Liver (tissue), 3 donors: ENCODE measurements at regions not wholly inside any gene's neighbourhood (a gene's known extent, or its start where the extent isn't known, plus 50 kb on each side); places are given as distances from the start of the nearest gene placed in this dataset.

Experiments
- EGR1 ChIP-seq, 2 donors: IDR thresholded peaks; 2 replicates each; pipeline ENCODE4 v1.6.1; 2016 to 2018; ENCODE audit warnings: antibody characterized with exemption in 2 of 2, low read depth in 2 of 2
- RAD21 ChIP-seq, 2 donors: IDR thresholded peaks; 2 replicates each; pipeline ENCODE4 v1.6.1; 2016; ENCODE audit warnings: antibody characterized with exemption in 2 of 2, mild to moderate bottlenecking in 2 of 2
- TF ChIP-seq, protein P1 (sequence below): fragments of 150-350 bp; IDR thresholded peaks from 2 replicates; pipeline ENCODE4 v1.5.1; 2017; ENCODE audit warnings: improper control_type of control experiment, low read depth, low read length; ENCODE audit not compliant: missing input control
- TF ChIP-seq, protein P2 (sequence below): IDR thresholded peaks from 2 replicates; pipeline ENCODE4 v1.6.1; 2016; ENCODE audit warnings: antibody characterized with exemption
- TF ChIP-seq, protein P3 (sequence below): IDR thresholded peaks from 2 replicates; pipeline ENCODE4 v1.6.1; 2016; ENCODE audit warnings: antibody characterized with exemption
- donor health status: healthy.
- donor health status: healthy.

DNA sequence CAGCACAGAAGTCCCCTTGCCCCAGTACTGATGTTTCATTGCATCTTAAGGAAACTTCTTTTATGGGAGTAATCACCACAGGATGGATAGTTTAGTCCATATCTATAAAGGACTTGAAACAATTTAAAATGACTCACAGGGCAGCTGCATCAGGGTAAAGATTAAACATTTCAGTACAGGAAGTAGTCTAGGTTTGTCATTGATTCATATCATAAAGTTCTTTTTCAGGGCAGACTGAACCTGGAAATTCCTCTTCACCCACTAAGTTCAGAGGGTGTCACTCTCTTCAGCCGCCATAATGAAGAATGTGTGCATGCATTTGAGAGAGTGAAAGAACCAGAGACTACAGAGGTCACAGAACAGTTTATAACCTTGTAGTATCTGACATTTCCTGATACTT is 296.3 kb upstream of the JAG1 start:
- TF ChIP-seq RAD21 (IDR thresholded peaks at IDR 0.05) (no peak), EGR1 (IDR thresholded peaks at IDR 0.05; ENCODE audit: low read depth in 2 of 2) (no peak)
- TF ChIP-seq, protein P1, sequence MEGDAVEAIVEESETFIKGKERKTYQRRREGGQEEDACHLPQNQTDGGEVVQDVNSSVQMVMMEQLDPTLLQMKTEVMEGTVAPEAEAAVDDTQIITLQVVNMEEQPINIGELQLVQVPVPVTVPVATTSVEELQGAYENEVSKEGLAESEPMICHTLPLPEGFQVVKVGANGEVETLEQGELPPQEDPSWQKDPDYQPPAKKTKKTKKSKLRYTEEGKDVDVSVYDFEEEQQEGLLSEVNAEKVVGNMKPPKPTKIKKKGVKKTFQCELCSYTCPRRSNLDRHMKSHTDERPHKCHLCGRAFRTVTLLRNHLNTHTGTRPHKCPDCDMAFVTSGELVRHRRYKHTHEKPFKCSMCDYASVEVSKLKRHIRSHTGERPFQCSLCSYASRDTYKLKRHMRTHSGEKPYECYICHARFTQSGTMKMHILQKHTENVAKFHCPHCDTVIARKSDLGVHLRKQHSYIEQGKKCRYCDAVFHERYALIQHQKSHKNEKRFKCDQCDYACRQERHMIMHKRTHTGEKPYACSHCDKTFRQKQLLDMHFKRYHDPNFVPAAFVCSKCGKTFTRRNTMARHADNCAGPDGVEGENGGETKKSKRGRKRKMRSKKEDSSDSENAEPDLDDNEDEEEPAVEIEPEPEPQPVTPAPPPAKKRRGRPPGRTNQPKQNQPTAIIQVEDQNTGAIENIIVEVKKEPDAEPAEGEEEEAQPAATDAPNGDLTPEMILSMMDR: no peak
- TF ChIP-seq, protein P2, sequence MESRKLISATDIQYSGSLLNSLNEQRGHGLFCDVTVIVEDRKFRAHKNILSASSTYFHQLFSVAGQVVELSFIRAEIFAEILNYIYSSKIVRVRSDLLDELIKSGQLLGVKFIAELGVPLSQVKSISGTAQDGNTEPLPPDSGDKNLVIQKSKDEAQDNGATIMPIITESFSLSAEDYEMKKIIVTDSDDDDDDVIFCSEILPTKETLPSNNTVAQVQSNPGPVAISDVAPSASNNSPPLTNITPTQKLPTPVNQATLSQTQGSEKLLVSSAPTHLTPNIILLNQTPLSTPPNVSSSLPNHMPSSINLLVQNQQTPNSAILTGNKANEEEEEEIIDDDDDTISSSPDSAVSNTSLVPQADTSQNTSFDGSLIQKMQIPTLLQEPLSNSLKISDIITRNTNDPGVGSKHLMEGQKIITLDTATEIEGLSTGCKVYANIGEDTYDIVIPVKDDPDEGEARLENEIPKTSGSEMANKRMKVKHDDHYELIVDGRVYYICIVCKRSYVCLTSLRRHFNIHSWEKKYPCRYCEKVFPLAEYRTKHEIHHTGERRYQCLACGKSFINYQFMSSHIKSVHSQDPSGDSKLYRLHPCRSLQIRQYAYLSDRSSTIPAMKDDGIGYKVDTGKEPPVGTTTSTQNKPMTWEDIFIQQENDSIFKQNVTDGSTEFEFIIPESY: no peak
- TF ChIP-seq, protein P3, sequence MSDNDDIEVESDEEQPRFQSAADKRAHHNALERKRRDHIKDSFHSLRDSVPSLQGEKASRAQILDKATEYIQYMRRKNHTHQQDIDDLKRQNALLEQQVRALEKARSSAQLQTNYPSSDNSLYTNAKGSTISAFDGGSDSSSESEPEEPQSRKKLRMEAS: no peak
